ENCODE measurements at regions not wholly inside any gene's neighbourhood (a gene's known extent, or its start where the extent isn't known, plus 50 kb on each side); places are given as distances from the start of the nearest gene placed in this dataset.
"Not testable (repeated sequence)": the region's sequence is repeated elsewhere in the genome, so short reads cannot be mapped to it uniquely, and the experiment has no call there.

GRCh38 chr13:52565324-52565723 is 76.9 kb upstream of the HNRNPA1L2 start:
- H3K9me3 Mint-ChIP-seq; H3K36me3 Mint-ChIP-seq (ENCODE audit: low read depth); POLR2A ChIA-PET; H3K4me3 Mint-ChIP-seq; CTCF ChIA-PET; DNase-seq; H3K4me1 Mint-ChIP-seq; H3K27ac Mint-ChIP-seq: not testable (repeated sequence)
- H3K27me3 Mint-ChIP-seq, result peaks cover 12% of the 10 kb centered on the region

- POLR2A ChIA-PET; H3K9me3 Mint-ChIP-seq; H3K27ac Mint-ChIP-seq; H3K4me1 Mint-ChIP-seq; H3K36me3 Mint-ChIP-seq (ENCODE audit: low read depth); H3K4me3 Mint-ChIP-seq: not testable (repeated sequence)
- peaks cover 13% of the 10 kb centered on the region for H3K27me3 Mint-ChIP-seq
- CTCF ChIA-PET, result interaction anchor here (0.9 kb wide), 1 partner anchor 82 kb away, joined by 3 read pairs; no protein-coding TSS in a partner anchor
- DNase-seq, result peak; percentile 52
Observed at GRCh38 chr13:52569904-52570602, 72.2 kb upstream of the HNRNPA1L2 start.

DNA sequence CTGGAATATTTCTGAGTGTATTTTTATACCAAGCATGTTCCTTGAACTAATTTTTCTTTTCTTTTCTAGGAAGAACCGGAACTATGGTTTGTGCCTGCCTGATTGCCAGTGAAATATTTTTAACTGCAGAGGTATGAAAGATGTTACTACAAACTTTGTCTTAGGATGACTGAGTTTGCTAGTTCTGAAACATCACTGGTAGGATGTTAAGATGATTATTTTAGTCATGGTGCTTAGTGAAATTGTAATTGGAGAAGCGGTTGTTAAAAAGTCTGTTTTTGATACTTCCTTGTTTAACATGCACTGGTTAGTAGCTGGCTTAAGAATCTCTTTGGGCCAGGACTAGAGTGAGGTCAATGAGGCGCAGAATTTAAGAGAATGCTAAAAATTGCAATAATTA is 71.1 kb upstream of the HNRNPA1L2 start:
- H3K4me3 Mint-ChIP-seq; CTCF ChIA-PET; DNase-seq; POLR2A ChIA-PET; H3K9me3 Mint-ChIP-seq; H3K4me1 Mint-ChIP-seq; H3K36me3 Mint-ChIP-seq (ENCODE audit: low read depth); H3K27me3 Mint-ChIP-seq; H3K27ac Mint-ChIP-seq: not testable (repeated sequence)

GRCh38 chr13:52582962-52583361 is 59.3 kb upstream of the HNRNPA1L2 start:
- H3K36me3 Mint-ChIP-seq (ENCODE audit: low read depth); H3K9me3 Mint-ChIP-seq; CTCF ChIA-PET; H3K27ac Mint-ChIP-seq; H3K4me1 Mint-ChIP-seq; H3K4me3 Mint-ChIP-seq; POLR2A ChIA-PET; DNase-seq: not testable (repeated sequence)
- H3K27me3 Mint-ChIP-seq, result peaks cover 12% of the 10 kb centered on the region
